ENCODE measurements at regions not wholly inside any gene's neighbourhood (a gene's known extent, or its start where the extent isn't known, plus 50 kb on each side); places are given as distances from the start of the nearest gene placed in this dataset.

- no peaks in the 10 kb centered on the region; the same call in 1 of the 2 replicates for H3K4me1 ChIP-seq (ENCODE audit: insufficient read depth, low read length)
- H3K79me2 ChIP-seq (ENCODE audit: insufficient read depth, low read length): no peaks in the 10 kb centered on the region
- in situ Hi-C loops (cut with HindIII; ENCODE audit: extremely low pct_ligation_motif_present, low pct_unique_long_range_greater_than_20kb): no loop called here
- H3K4me2 ChIP-seq (ENCODE audit: low read depth, low read length): no peak overlapping the region
- intact Hi-C loops (cut with micrococcal nuclease; ENCODE audit: unreplicated experiment): no loop called here
- CTCF ChIA-PET (ENCODE audit: low intra/inter-chr PET ratio, low total read pairs): no interaction called here
- H3K27ac ChIP-seq (ENCODE audit: extremely low read length, insufficient read depth, low read length): no peak overlapping the region
- H3K36me3 ChIP-seq (replicated peaks in 1 of 2; ENCODE audit: control insufficient read depth in 1 of 2, insufficient read depth in 2 of 2, low read length in 2 of 2): no peaks in the 10 kb centered on the region
- no peak overlapping the region for H3K9ac ChIP-seq (ENCODE audit: insufficient read depth, low read depth, low read length)
- no peaks in the 10 kb centered on the region for H4K20me1 ChIP-seq (ENCODE audit: insufficient read depth, low read length)
- 100% methylated on average over 1 of the region's 1 CpG for WGBS (ENCODE audit: low lambda C conversion rate)
- BruUV-seq (replicated peaks): no TSS peak
- no peaks in the 10 kb centered on the region for H3K9me3 ChIP-seq (ENCODE audit: low read length)
- no peak overlapping the region for H3K4me3 ChIP-seq (replicated peaks in 1 of 3; ENCODE audit: insufficient read depth in 1 of 3, low read depth in 2 of 3, low read length in 3 of 3)
- no peak overlapping the region for H2AFZ ChIP-seq (ENCODE audit: low read length)
- no peaks in the 10 kb centered on the region for H3K27me3 ChIP-seq (ENCODE audit: control insufficient read depth in 1 of 2, insufficient read depth in 2 of 2, low read length in 2 of 2)
- FAIRE-seq (no peak), ATAC-seq (no peak), DNase-seq (ENCODE audit: low spot score) (no peak)
- TF ChIP-seq NR1H2 (CRISPR knock-in tag; IDR thresholded peaks at IDR 0.05; ENCODE audit: borderline replicate concordance, low read depth) (no peak), BRF2 (CRISPR knock-in tag; IDR thresholded peaks at IDR 0.05) (no peak), ZSCAN30 (CRISPR knock-in tag; IDR thresholded peaks at IDR 0.05) (no peak), ZMYM4 (CRISPR knock-in tag; IDR thresholded peaks at IDR 0.05) (no peak), ZBTB20 (CRISPR knock-in tag; IDR thresholded peaks at IDR 0.05; ENCODE audit: borderline replicate concordance, low read depth) (no peak), MZF1 (CRISPR knock-in tag; IDR thresholded peaks at IDR 0.05; ENCODE audit: borderline replicate concordance) (no peak), ISL2 (CRISPR knock-in tag; IDR thresholded peaks at IDR 0.05) (no peak), JUN (CRISPR knock-in tag; IDR thresholded peaks at IDR 0.05) (no peak)
- TF ChIP-seq, protein P1, sequence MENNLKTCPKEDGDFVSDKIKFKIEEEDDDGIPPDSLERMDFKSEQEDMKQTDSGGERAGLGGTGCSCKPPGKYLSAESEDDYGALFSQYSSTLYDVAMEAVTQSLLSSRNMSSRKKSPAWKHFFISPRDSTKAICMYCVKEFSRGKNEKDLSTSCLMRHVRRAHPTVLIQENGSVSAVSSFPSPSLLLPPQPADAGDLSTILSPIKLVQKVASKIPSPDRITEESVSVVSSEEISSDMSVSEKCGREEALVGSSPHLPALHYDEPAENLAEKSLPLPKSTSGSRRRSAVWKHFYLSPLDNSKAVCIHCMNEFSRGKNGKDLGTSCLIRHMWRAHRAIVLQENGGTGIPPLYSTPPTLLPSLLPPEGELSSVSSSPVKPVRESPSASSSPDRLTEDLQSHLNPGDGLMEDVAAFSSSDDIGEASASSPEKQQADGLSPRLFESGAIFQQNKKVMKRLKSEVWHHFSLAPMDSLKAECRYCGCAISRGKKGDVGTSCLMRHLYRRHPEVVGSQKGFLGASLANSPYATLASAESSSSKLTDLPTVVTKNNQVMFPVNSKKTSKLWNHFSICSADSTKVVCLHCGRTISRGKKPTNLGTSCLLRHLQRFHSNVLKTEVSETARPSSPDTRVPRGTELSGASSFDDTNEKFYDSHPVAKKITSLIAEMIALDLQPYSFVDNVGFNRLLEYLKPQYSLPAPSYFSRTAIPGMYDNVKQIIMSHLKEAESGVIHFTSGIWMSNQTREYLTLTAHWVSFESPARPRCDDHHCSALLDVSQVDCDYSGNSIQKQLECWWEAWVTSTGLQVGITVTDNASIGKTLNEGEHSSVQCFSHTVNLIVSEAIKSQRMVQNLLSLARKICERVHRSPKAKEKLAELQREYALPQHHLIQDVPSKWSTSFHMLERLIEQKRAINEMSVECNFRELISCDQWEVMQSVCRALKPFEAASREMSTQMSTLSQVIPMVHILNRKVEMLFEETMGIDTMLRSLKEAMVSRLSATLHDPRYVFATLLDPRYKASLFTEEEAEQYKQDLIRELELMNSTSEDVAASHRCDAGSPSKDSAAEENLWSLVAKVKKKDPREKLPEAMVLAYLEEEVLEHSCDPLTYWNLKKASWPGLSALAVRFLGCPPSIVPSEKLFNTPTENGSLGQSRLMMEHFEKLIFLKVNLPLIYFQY (CRISPR knock-in tag; IDR thresholded peaks at IDR 0.05; ENCODE audit: borderline replicate concordance): no peak
- TF ChIP-seq, protein P2, sequence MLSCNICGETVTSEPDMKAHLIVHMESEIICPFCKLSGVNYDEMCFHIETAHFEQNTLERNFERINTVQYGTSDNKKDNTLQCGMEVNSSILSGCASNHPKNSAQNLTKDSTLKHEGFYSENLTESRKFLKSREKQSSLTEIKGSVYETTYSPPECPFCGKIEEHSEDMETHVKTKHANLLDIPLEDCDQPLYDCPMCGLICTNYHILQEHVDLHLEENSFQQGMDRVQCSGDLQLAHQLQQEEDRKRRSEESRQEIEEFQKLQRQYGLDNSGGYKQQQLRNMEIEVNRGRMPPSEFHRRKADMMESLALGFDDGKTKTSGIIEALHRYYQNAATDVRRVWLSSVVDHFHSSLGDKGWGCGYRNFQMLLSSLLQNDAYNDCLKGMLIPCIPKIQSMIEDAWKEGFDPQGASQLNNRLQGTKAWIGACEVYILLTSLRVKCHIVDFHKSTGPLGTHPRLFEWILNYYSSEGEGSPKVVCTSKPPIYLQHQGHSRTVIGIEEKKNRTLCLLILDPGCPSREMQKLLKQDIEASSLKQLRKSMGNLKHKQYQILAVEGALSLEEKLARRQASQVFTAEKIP (CRISPR knock-in tag; IDR thresholded peaks at IDR 0.05; ENCODE audit: borderline replicate concordance): no peak
- TF ChIP-seq, protein P3, sequence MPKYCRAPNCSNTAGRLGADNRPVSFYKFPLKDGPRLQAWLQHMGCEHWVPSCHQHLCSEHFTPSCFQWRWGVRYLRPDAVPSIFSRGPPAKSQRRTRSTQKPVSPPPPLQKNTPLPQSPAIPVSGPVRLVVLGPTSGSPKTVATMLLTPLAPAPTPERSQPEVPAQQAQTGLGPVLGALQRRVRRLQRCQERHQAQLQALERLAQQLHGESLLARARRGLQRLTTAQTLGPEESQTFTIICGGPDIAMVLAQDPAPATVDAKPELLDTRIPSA (CRISPR knock-in tag; IDR thresholded peaks at IDR 0.05; ENCODE audit: borderline replicate concordance): no peak
- TF ChIP-seq, protein P4, sequence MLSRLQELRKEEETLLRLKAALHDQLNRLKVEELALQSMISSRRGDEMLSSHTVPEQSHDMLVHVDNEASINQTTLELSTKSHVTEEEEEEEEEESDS (CRISPR knock-in tag; IDR thresholded peaks at IDR 0.05; ENCODE audit: borderline replicate concordance): no peak
- POLR2A ChIA-PET: no interaction called here
Observed at GRCh38 chrX:63458981-63459380, 107.8 kb upstream of the SPIN4 start.

Data from HepG2 (cell line).